HG03460 (cell line): ENCODE measurements at regions not wholly inside any gene's neighbourhood (a gene's known extent, or its start where the extent isn't known, plus 50 kb on each side); places are given as distances from the start of the nearest gene placed in this dataset.
"Not testable (repeated sequence)": the region's sequence is repeated elsewhere in the genome, so short reads cannot be mapped to it uniquely, and the experiment has no call there.

Experiments used
- ATAC-seq: cut with Tn5 transposase; IDR thresholded peaks from one replicate; pipeline ENCODE4 v1.9.1; 2021; ENCODE audit not compliant: unreplicated experiment

DNA sequence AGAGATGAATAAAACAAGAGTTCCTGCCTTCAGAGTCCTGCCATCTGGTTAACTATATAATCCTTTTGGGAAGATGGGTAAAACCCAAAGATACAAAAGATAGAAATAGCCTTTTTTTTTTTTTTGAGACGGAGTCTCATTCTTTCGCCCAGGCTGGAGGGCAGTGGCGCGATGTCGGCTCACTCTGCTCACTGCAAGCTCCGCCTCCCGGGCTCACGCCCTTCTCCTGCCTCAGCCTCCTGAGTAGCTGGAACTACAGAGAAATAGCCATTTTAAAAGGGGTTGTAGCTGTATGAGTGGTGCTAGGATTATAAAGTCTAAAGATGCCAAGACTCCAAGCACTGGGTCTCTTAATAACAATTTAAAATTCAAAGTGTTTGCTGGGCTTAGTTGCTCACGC is 97.2 kb downstream of the KDR start:
- no peak for ATAC-seq

DNA sequence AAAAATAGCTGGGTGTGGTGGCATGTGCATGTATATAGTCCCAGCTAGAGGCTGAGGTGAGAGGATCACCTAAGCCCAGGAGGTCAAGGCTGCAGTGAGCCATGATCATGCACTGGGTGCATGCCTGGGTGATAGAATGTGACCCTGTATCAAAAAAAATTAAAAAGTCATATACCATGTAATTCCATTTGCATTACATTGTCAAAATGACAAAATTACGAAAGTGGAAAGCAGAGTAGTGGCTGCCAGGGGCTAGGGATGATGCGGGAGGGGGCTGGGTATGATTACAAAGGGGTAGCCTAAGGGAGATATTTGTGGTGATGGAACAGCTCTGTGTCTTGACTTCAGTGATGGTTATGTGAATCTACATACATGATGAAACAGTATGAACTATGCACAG is 97.8 kb downstream of the KDR start:
- no peak for ATAC-seq

DNA sequence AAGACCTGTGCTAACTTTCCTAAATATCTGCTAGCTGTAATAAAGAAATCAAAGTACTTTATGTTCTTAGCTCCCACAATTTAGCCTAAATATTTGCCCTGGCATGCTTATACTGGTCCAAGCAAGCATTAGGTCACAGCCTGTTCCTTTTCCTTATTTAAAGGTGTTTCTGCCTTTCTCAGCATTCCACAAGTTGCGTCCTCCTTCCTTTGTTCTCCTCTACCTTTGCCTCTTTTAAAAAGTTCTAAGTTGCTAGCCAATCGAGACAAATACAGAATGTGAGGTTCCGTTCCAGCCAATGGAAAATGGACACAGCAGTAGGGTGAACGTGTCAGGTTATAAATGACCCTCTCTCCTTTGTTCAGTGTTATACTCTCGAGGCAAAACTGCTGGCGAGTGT is 99.9 kb downstream of the KDR start:
- not testable (repeated sequence) for ATAC-seq

DNA sequence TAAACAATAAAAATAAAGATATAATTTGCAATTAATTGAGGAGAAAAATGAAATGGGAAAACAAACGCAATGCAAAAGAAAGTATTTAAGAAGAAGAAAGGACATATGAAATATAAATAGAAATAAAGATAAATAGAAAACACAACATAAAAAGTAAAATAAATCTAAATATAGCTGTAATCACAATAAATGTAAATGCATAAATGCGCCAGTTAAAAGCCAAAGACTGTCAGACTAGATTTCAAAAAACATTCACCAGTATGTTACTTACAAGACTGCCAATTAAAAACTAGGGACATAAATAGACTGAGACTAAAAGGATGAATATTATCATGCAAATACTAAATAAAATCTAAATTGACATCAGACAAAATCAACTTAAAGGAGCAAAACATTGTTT is 102.4 kb downstream of the KDR start:
- no peak for ATAC-seq

DNA sequence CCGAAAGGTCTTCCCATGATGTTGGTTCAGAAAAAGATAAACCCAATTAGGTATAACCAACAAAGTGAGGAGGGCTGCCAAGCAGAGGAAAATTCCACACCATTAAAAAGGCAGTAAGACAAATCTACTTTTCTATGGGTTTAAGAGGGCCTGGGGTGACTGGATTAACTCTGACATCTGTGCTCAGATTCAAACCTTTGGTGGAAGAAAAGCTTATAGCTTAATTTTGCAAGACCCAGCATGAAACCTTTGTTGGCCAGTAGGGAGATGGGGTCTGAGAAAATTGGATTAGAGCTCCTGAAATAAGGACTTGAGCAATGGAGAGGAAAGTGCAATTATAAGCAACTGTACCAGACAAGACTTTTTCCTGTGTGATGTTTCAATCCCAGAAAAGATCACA is 104.2 kb downstream of the KDR start:
- no peak for ATAC-seq

DNA sequence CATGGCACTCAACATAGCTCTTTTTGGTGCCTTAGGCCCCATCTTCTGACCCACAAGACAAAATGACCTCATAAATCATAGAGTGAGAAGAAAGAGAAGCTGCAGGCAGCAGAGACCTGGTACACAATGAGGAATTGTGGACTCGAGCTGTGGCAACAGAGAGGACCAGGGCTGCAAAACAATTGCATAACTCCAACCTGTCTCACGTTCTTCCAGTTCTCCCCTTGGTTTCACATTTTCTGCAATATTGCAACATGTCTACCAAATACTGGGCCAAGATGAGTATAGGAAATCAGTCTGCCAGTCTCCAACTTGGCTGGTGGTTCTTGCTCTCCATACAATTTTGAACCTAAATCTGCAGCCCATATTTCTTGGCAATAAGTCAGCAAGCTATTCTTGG is 105.3 kb downstream of the KDR start:
- no peak for ATAC-seq

DNA sequence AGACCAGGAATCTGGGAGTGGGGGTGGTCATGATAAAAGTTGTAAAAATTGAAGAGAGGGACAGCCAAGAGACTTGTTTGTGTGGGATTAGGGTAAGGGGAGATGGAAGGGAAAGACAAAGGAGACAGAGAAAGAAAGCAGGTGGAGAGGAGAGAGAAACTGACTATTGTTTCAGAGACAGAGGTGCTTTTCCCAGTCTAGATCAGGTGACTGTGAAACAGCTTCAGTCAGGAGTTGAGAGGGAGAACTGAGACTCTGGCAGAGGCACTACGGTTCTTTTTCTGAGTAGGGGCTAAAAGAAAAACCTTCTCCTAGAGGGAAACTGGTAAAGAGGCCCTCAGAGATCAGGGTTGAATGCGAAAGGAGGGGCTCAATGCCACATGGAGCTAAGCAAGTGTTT is 106.4 kb downstream of the KDR start:
- ATAC-seq = no peak

DNA sequence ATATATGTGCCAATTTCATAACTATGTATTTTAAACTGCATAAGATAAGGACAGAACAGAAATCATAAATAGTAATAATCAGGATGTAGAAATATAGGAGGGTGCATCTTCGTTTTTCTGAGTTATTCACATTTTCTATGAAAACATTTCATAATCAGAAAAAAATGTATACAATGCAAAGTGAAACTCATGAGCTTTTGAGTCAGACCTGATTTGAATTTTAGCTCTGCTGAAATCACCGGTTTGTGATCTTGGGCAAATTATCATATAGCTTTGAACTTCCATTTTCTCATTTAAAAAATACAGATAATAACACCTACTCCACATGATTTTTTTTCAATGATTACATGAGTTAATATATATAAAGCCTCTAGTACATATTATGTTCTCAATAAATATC is 106.9 kb downstream of the KDR start:
- ATAC-seq = no peak

DNA sequence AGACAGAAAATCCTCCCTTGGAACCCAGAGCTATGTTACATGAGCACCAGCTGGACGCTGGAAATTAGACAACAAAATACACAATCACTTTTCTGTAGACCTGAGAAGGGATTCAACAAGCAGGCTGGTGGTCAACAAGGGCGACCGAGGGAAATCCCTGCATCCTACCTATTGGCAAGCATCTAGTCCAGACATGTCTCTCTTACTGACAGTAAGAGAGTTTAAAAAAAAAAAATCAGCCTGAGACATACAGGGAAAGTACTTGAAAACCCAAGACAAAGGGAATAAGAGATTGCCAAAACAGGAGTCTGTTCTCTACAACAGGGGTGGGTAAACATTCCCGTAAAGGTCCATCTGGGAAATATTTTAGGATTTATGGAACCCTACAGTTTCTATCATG is 108.0 kb downstream of the KDR start:
- no peak for ATAC-seq

DNA sequence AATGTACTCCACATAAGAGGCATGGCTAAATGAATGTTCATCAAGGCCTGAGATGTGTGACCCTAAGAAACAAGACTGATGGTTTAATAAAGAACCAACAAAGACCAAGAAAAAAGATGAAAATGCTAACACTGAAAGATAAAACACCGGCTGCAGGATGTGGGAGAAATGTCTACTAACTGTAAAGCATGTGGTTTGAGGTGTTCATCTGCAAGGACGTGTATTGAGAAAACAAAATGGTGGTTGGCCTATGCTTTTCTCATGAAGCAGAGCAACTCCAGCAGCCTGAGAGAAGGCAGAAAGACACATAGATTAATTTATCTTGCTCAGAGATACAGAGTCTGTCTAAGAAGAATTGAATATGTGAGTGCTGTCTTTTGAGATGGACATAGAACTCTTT is 109.3 kb downstream of the KDR start:
- no peak for ATAC-seq

DNA sequence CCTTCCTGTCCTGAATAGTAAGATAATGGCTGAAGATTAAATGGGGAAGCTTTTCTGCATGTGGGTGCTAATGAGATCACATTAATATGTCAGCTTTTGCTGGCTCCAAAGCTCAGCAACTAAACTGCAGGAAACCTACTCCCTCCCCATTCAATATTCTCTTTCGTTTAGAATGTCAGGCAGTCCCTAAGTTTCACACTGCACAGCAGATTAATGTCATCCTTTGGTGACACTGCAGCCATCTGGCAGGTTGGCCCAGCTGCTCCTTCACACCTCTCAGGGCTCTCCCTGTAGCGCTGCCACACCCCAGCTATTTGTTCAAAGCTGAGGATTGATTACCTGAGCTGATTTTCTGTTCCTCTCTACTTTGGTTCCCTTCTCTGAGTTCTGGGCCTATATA is 110.5 kb downstream of the KDR start:
- no peak for ATAC-seq

DNA sequence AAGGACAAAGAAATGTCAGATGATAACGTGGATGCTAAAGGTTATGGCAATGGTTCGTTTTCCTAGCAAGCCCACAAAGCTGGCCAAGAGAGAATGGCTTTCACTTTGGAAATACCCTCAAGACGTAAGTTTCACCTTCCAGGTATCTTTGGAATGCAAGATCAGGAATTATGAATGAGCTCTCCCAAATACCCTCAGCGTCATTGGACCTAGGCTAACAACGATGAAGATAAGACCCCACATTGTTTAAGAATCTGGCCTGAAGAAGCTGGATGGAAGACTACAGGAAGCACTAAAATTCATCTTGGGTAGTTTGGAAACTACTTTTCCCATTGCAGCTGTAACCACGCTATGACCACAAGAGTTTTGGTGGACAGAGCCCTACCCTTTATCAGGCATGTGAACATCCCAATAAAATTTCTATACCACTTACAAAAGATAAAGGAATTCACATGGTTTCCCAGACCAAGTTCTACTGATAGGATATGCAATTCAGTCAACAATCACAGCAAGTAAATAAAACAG is 111.9 kb downstream of the KDR start:
- no peak for ATAC-seq

DNA sequence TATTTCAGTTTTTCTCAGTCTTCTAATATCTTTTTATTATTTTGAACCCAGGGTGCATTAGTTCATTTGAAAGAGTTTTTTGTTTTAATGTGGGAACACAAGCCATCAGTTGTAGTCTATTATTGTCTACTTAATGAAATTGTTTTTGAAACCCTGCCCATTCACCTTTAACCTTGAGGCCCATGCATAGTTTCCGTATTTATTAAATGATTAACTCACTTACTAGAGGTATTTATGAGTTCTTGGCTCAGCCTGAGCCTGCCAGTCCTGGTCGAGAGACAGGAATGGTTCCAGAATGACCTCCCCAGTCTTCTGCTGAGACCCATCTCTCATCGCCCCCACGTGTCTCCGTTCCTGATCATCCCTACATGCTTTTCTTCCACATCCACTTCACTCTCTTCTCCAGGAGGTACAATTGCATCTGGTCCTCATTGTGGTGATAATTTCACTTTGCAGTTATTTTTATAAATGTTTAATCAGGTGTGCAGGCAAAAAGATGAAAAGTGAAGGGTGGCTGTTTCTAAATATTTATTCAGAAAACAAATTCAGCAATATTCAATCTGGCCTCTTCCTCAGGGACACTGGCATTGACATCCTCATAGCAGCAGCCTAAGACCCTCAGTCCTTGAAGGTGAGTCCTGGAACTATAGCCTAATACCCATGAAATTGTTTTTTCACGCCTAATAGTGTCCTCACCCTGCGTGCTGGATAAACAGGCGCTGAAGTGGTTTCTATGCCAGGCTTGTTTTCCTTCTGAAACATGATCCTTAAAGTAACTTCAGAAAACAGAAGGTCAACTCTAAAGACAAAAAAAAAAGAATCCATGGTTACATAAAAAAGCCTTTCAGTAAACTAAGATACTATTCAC is 112.8 kb downstream of the KDR start:
- no peak for ATAC-seq

DNA sequence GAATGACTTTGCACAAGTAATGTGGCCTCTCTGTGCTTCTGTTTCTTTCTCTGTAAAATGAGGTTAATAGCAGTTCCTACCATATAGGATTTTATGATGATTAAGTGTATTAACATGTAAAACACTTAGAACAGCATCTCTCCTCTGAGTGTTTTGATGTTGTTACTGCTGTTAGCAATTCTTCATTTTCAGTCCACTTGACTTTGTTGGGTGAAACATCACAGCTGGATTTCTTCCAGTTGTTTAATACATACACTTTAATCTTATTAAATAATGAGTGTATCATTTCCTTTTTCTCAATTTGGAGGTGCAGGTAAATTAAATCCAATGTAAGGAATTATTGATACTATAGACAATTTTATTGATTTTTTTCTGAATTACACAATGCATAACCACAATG is 113.6 kb downstream of the KDR start:
- ATAC-seq = no peak

DNA sequence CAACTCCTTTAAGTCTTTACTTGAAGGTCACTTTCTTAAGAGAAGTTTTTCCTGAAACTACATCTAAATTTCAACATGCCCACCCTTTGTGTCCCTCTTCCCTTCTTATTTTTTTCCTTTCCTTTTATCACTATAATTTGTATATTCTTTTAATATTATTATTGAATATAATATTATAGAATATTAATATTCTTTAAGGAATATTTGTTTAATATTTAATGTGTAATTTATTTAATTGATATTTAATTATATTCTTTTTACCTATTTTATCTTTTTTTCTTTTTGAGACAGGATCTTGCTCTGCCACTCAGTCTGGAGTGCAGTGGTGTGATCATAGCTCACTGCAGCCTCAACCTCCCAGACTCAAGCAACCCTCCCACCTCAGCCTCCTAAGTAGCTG is 114.8 kb downstream of the KDR start:
- no peak for ATAC-seq

DNA sequence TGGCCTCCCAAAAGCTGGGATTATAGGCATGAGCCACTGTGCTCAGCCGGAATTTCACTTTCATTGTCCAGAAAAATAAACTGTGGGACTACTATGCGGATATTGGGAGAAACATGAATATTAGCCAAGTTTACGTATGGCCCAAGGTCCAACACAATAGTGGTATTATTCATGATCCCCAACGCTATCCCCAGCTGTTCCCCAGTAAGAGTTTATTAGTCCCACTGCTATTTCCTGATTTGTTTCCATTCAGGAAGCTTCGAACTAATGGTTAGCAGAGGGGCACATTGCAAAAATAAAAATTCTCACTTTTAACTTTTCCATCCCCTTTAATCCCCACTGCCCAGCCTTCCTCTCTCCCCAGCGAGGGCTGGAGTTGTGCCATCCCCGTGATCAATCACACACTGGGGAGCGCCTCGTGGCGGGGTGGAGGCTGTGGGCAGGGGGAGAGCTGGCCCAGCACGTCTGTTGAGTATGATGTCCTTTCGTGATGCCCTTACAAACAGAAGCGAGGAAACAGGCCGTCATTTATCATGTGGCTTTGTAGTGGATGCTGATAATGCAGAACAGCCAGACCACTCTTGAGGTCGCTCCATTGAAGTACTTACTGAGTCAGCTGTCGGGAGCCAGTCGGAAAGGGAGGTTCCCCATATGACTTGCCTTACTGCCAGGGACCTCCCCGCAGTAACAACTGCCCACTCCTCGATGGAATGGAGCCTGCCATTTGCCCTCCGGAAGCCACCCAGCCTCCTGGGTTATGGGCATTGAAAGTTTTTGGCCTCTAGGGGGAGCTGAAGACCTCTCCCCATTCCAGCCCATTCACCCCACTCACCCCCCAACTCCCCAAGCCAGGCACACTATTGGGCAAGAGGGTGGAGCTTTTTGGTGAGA is 117.0 kb downstream of the KDR start:
- ATAC-seq = no peak

DNA sequence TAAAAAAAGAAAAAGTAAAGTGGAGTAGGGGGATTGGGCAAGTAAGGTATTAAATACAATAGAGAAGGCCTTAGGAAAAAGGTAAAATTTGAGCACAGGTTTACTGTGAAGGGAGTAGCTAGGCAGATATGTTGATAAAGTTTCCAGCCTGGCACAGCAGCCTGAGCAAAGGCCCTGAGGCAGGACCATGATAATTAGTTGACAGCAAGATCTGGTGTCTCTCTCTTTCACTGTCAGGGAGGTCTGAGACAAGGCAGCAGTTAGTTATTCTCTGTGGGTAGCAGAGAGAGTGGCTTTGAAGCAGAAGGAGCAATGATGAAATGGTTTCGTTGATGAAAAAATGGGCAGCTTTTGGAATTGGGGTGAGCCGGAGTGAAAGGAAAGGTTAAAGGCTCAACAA is 119.5 kb downstream of the KDR start:
- no peak for ATAC-seq

DNA sequence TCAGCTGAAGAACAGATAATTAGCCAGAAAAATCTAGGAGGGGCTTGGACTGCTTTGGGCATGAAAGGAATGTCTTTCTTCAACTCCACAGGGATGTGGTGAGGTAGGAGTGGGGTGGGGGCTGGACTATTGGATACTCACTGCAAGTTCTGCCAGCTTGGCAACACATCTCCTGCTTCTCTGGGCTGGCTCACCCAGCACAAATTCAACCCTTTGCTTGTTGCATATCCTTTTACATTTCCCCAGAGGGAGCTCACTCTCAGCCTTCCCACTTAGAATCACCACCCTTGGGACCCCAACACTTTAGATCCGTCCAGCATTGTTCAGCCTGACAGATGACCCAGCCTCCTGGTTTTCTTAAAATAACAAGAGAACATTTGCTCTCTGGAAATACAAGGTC is 120.6 kb downstream of the KDR start:
- no peak for ATAC-seq

DNA sequence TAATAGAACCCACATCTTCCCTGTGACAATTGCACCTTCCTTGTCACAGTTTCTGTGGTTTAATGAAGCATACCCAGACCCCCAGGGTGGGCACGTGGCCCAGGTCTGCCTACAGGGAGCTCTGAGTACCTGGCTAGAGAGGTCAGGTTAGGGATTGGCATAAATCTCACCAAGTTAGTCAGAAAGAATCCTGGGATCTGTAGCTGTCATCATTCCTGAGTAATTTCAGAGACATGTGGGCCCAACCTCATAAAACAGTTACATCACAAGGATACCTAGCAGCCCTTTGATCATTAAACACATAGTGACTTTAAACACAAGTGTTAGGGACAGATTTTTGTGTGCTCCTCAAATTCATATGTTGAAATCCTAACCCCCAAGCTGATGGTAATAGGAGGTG is 123.0 kb downstream of the KDR start:
- ATAC-seq = no peak

DNA sequence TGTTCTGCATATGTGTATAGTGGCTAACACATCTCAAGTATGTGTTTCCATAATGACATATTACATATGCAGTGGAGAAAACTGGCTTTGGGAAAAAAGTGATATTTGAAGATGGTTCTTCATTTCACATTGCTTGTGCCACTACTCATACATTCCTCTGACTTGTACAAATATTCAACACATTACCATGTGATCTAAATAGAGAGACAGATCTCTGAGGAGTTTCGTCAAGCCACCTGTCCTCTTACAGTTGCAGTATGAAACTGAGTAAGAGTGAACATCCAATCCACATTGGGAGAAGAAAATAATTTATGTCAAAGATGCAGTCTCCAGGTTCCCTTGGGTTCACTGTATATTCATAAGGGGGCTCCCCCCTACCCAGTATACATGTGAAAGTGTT is 123.9 kb downstream of the KDR start:
- ATAC-seq = no peak

DNA sequence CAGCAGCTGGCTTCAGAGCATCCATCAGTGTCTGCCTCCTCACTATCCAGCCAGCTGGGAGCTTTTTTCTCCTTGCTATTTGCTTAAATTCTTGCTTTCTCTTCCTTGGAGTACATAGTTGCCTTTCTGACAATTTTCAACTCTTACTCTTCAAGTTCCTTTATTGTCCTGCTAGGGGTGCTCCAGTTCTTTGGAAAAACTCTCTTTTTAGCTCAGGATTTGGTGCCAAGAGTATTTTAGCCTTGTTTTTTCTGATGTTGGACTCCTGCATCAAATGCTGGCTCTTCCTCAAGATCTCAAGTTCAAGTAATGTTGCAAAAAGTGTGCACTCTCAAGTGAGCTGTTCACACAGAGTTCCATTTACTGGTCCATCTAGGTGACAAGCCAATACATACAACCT is 126.4 kb downstream of the KDR start:
- ATAC-seq = no peak

DNA sequence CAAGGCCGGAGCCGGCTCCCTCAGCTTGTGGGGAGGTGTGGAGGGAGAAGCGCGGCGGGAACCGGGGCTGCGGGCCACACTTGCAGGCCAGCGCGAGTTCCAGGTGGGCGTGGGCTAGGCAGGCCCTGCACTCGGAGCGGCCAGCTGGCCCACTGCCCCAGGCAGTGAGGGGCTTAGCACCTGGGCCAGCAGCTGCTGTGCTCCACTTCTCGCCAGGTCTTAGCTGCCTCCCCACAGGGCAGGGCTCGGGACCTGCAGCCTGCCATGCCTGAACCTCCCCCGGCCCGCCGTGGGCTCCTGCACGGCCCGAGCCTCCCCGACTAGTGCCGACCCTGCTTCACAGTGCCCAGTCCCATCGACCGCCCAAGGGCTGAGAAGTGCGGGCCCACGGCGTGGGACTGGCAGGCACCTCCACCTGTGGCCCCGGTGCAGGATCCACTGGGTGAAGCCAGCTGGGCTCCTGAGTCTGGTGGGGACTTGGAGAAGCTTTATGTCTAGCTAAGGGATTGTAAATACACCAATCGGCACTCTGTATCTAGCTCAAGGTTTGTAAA is 131.8 kb downstream of the KDR start:
- ATAC-seq = not testable (repeated sequence)
